Neuronal stem cell (in vitro differentiated cells): ENCODE measurements at regions not wholly inside any gene's neighbourhood (a gene's known extent, or its start where the extent isn't known, plus 50 kb on each side); places are given as distances from the start of the nearest gene placed in this dataset.

ENCODE experiments used
- DNase-seq: peaks from one replicate; pipeline ENCODE4 v3.0.0-alpha.2; 2013; ENCODE audit warnings: low spot score
- H2AFZ ChIP-seq: one replicate; pipeline ENCODE4 v1.6.1; 2013; ENCODE audit warnings: mild to moderate bottlenecking, low read length, inconsistent platforms
- H2AK5ac ChIP-seq: 2 replicates; pipeline ENCODE4 v1.6.1; 2013; ENCODE audit warnings: low read depth, mild to moderate bottlenecking, inconsistent platforms, low read length, moderate library complexity, mixed read lengths
- H2BK120ac ChIP-seq: 2 replicates; pipeline ENCODE4 v1.6.1; 2013; ENCODE audit warnings: low read depth, mild to moderate bottlenecking, inconsistent platforms, low read length, moderate library complexity, mixed read lengths
- H2BK12ac ChIP-seq: one replicate; pipeline ENCODE4 v1.6.1; 2013; ENCODE audit warnings: low read length, inconsistent platforms
- H2BK15ac ChIP-seq: 2 replicates; pipeline ENCODE4 v1.6.1; 2013; ENCODE audit warnings: mild to moderate bottlenecking, low read length, inconsistent platforms, mixed read lengths
- H2BK5ac ChIP-seq: one replicate; pipeline ENCODE4 v1.6.1; 2013; ENCODE audit warnings: inconsistent platforms, mild to moderate bottlenecking, low read length, moderate library complexity
- H3K14ac ChIP-seq: one replicate; pipeline ENCODE4 v1.6.1; 2013; ENCODE audit warnings: low read length, inconsistent platforms
- H3K18ac ChIP-seq: 2 replicates; pipeline ENCODE4 v1.6.1; 2013; ENCODE audit warnings: low read length, inconsistent platforms
- H3K23ac ChIP-seq: 2 replicates; pipeline ENCODE4 v1.6.1; 2013; ENCODE audit warnings: low read depth, mild to moderate bottlenecking, mixed read lengths, low read length, inconsistent platforms; ENCODE audit not compliant: poor library complexity
- H3K27ac ChIP-seq: replicated peaks from 3 replicates; pipeline ENCODE4 v1.5.1; 2013; ENCODE audit warnings: low read length, inconsistent platforms
- H3K27me3 ChIP-seq, 3 experiments: 2 replicates each; pipeline ENCODE4 v1.6.1; 2013; ENCODE audit warnings: low read length in 3 of 3, mild to moderate bottlenecking in 2 of 3, inconsistent platforms in 1 of 3, low read depth in 1 of 3, mixed read lengths in 1 of 3, moderate library complexity in 1 of 3; ENCODE audit not compliant: control insufficient read depth in 3 of 3, insufficient read depth in 3 of 3
- H3K36me3 ChIP-seq, 2 donors: replicated peaks in 1 of 2; 2 replicates each; pipeline ENCODE4 v1.6.1; 2013; ENCODE audit warnings: low read length in 2 of 2; ENCODE audit not compliant: control insufficient read depth in 2 of 2, insufficient read depth in 2 of 2
- H3K4ac ChIP-seq: 2 replicates; pipeline ENCODE4 v1.6.1; 2013; ENCODE audit warnings: inconsistent platforms, mild to moderate bottlenecking, low read length, moderate library complexity
- H3K4me1 ChIP-seq, 2 donors: 1 replicate in 1 of 2; 2 replicates in 1 of 2; pipeline ENCODE4 v1.6.1; 2013; ENCODE audit warnings: low read length in 2 of 2, low read depth in 1 of 2; ENCODE audit not compliant: control insufficient read depth in 2 of 2, insufficient read depth in 1 of 2
- H3K4me2 ChIP-seq: one replicate; pipeline ENCODE4 v1.6.1; 2013; ENCODE audit warnings: mild to moderate bottlenecking, low read length, inconsistent platforms; ENCODE audit not compliant: insufficient read depth, poor library complexity, severe bottlenecking
- H3K4me3 ChIP-seq, 2 donors: 2 replicates each; pipeline ENCODE4 v1.5.1; 2013; ENCODE audit warnings: low read length in 2 of 2, mild to moderate bottlenecking in 2 of 2, inconsistent platforms in 1 of 2, moderate library complexity in 1 of 2
- H3K79me1 ChIP-seq: one replicate; pipeline ENCODE4 v1.6.1; 2013; ENCODE audit warnings: low read depth, mild to moderate bottlenecking, inconsistent platforms, low read length, moderate library complexity
- H3K9ac ChIP-seq: one replicate; pipeline ENCODE4 v1.6.1; 2013; ENCODE audit warnings: mild to moderate bottlenecking, low read depth, low read length, inconsistent platforms; ENCODE audit not compliant: poor library complexity
- H3K9me3 ChIP-seq, 2 donors: replicated peaks in 1 of 2; 2 replicates each; pipeline versions ENCODE3 to v1.6.1; 2013; ENCODE audit warnings: low read length in 2 of 2, mild to moderate bottlenecking in 2 of 2, inconsistent platforms in 1 of 2, low read depth in 1 of 2, mixed read lengths in 1 of 2, moderate library complexity in 1 of 2; ENCODE audit not compliant: control insufficient read depth in 2 of 2, insufficient read depth in 1 of 2
- H4K8ac ChIP-seq: one replicate; pipeline ENCODE4 v1.6.1; 2013; ENCODE audit warnings: low read depth, mild to moderate bottlenecking, inconsistent platforms, low read length, moderate library complexity
- H4K91ac ChIP-seq: one replicate; pipeline ENCODE4 v1.6.1; 2013; ENCODE audit warnings: low read length, low read depth, mild to moderate bottlenecking, inconsistent platforms; ENCODE audit not compliant: poor library complexity
- WGBS, 2 donors: extraction: QIAGEN DNeasy Blood & Tissue Kit; methylation state at CpG; one replicate each; pipeline ENCODE4 v1.1.7; 2013; ENCODE audit warnings: missing lambda C conversion rate in 2 of 2, mixed read lengths in 1 of 2; ENCODE audit not compliant: insufficient read length in 2 of 2, insufficient replicate concordance in 1 of 2; ENCODE audit errors: extremely low coverage in 2 of 2; 5-methylcytosine and 5-hydroxymethylcytosine counted together

DNA sequence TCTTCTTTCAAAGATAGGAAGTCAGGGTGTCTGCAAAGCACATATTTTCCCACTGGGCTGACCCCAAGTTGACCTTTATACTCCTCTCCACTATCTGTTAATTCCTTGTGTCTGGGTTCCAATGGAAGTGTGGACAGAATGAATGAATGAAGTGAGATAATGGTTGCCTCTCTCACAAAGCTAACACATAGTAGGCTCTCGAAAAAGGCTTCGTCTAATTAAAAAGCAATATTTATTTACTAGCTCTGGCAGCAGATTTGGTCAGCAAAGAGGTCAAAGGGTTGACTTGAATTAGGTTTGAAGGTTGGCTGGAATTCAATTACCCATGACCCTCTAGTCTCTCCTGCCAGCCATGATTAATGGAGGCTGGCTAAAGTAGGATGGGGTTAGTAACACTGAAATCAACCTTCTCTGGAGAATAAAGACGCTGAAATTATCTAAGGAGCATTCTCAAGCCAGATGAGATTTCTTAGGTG lies 280.3 kb upstream of the KLF3 start:
- peaks cover 3 to 7% of the 10 kb centered on the region in 2 donors for H3K4me1 ChIP-seq
- no peak overlapping the region for H3K4me2 ChIP-seq
- H3K18ac ChIP-seq: no peak overlapping the region
- H3K9me3 ChIP-seq: peaks cover 0 to 2% of the 10 kb centered on the region in 2 donors
- H3K36me3 ChIP-seq: no peaks in the 10 kb centered on the region
- no peak overlapping the region for H3K4ac ChIP-seq
- DNase-seq: no peak
- H2BK12ac ChIP-seq: no peak overlapping the region
- H2BK5ac ChIP-seq: no peak overlapping the region
- H3K4me3 ChIP-seq: no peak overlapping the region
- H2BK15ac ChIP-seq: no peak overlapping the region
- H3K79me1 ChIP-seq: no peaks in the 10 kb centered on the region
- peak overlapping the region; percentile 70 for H2AFZ ChIP-seq
- H4K8ac ChIP-seq: no peak overlapping the region
- no peak overlapping the region for H2BK120ac ChIP-seq
- no peak overlapping the region for H4K91ac ChIP-seq
- H3K9ac ChIP-seq: no peak overlapping the region
- no CpG with 5 or more reads among the region's 3 CpGs for WGBS, 2 donors
- H3K27me3 ChIP-seq: no peaks in the 10 kb centered on the region
- no peak overlapping the region for H3K14ac ChIP-seq
- no peak overlapping the region for H3K27ac ChIP-seq
- H3K23ac ChIP-seq: no peak overlapping the region
- H2AK5ac ChIP-seq: no peak overlapping the region

DNA sequence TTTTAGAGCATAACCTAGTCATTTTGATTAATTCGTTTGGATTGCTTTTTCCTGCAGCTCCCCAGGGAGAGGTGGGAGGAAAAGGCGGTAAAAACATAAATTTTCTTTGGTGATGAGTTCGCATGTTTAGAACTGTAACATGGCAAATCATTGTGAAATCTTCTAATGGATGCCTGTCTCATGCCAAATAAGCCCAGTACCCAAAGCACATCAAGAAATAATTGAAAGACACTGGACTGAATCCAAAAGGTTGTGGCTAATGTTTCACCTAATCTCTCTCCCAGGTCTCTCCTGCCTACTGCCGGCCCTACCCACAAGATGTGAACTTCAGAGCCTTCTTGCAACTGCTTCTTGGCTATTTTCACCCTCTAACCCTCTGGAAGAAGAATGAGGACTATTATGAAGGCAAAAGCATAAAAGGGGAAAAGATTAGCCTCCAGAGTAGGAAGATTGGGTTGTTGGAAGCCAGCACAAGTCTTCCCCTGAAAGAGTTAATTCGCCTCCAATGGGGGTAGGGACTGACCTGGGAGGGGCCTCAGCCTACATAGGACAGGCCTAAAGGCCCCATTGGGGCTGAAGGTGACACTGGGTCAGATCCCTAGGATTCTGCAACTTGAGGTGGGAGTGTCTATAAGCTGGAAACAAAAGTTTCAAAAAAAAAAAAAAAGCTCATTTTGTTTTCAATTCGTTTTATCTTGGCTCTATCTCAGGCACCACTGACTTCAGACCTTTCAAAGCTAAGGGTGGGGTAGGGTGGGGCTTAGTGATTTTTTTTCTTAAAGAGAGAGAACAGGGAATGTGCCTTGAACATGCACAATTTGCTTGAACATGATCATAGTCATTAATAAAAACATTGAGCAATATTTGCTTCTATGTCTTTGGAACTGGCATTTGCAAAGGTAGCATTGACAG lies 278.6 kb upstream of the KLF3 start:
- Histone ChIP-seq H3K18ac (no peak overlapping the region), H3K27ac (no peak overlapping the region), H3K4me1 (peaks cover 3 to 7% of the 10 kb centered on the region in 2 donors), H2BK12ac (no peak overlapping the region), H3K79me1 (no peaks in the 10 kb centered on the region), H3K14ac (no peak overlapping the region), H3K9me3 (peaks cover 2 to 9% of the 10 kb centered on the region in 2 donors), H4K91ac (no peak overlapping the region), H3K4me3 (no peak overlapping the region), H4K8ac (no peak overlapping the region), H2AFZ (no peak overlapping the region), H3K4ac (no peak overlapping the region), H2BK120ac (no peak overlapping the region), H2BK5ac (no peak overlapping the region), H3K4me2 (no peak overlapping the region), H3K27me3 (no peaks in the 10 kb centered on the region), H3K9ac (no peak overlapping the region), H2AK5ac (no peak overlapping the region), H2BK15ac (no peak overlapping the region), H3K36me3 (no peaks in the 10 kb centered on the region), H3K23ac (no peak overlapping the region)
- DNase-seq: no peak
- no CpG with 5 or more reads among the region's 6 CpGs for WGBS, 2 donors

DNA sequence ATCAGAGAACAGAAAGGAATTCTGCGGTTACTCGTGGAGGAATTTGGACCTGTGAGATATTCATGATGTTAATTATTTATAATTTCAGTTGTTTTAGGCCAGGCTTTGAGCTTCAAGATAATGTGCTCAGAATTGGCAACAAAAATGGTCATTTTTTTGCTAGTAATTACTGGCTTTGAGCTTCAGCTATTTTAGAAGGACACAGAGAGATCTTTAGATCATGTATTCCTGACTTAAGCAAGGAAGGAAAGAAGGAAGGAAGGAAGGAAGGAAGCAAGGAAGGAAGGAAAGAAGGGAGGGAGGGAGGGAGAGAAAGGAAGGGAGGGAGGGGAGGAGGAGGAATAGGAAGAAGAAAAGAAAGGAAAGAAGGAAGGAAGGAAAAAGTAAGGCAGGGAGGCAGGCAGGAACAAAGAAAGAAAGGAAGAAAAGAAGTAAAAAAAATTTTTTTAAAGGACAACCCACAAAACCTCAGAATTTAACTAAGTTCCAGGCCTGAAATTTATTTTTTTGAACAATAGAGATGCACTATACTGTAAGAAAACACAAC lies 277.9 kb upstream of the KLF3 start:
- H3K18ac ChIP-seq: no peak overlapping the region
- DNase-seq: no peak
- peaks cover 2 to 9% of the 10 kb centered on the region in 2 donors for H3K9me3 ChIP-seq
- H2BK5ac ChIP-seq: no peak overlapping the region
- no peak overlapping the region for H2AK5ac ChIP-seq
- H2BK120ac ChIP-seq: no peak overlapping the region
- no peak overlapping the region for H4K8ac ChIP-seq
- H3K27ac ChIP-seq: no peak overlapping the region
- no peak overlapping the region for H3K9ac ChIP-seq
- no peak overlapping the region for H3K4ac ChIP-seq
- WGBS, 2 donors: no CpG with 5 or more reads among the region's 2 CpGs
- no peak overlapping the region for H3K4me3 ChIP-seq
- H4K91ac ChIP-seq: no peak overlapping the region
- H3K4me2 ChIP-seq: no peak overlapping the region
- no peak overlapping the region for H3K14ac ChIP-seq
- H2BK12ac ChIP-seq: no peak overlapping the region
- no peaks in the 10 kb centered on the region for H3K27me3 ChIP-seq
- no peak overlapping the region for H2AFZ ChIP-seq
- H3K79me1 ChIP-seq: no peaks in the 10 kb centered on the region
- peaks cover 3 to 7% of the 10 kb centered on the region in 2 donors for H3K4me1 ChIP-seq
- no peaks in the 10 kb centered on the region for H3K36me3 ChIP-seq
- no peak overlapping the region for H2BK15ac ChIP-seq
- H3K23ac ChIP-seq: no peak overlapping the region

GRCh38 chr4:38386654-38387188 lies 277.3 kb upstream of the KLF3 start:
- H2BK5ac ChIP-seq: no peak overlapping the region
- no peak overlapping the region for H3K4me3 ChIP-seq
- no peak overlapping the region for H2AFZ ChIP-seq
- no peak overlapping the region for H3K4ac ChIP-seq
- no peak overlapping the region for H3K23ac ChIP-seq
- no CpG with 5 or more reads among the region's 2 CpGs for WGBS, 2 donors
- H4K8ac ChIP-seq: no peak overlapping the region
- H3K27ac ChIP-seq: no peak overlapping the region
- no peak overlapping the region for H3K9ac ChIP-seq
- no peak for DNase-seq
- no peak overlapping the region for H2BK120ac ChIP-seq
- no peak overlapping the region for H3K14ac ChIP-seq
- H2BK15ac ChIP-seq: no peak overlapping the region
- H3K36me3 ChIP-seq: no peaks in the 10 kb centered on the region
- H3K4me2 ChIP-seq: no peak overlapping the region
- H3K79me1 ChIP-seq: no peaks in the 10 kb centered on the region
- H3K18ac ChIP-seq: no peak overlapping the region
- H2AK5ac ChIP-seq: no peak overlapping the region
- H3K4me1 ChIP-seq: peaks cover 3 to 7% of the 10 kb centered on the region in 2 donors
- H3K9me3 ChIP-seq: peaks cover 2 to 11% of the 10 kb centered on the region in 2 donors
- no peaks in the 10 kb centered on the region for H3K27me3 ChIP-seq
- H2BK12ac ChIP-seq: no peak overlapping the region
- H4K91ac ChIP-seq: no peak overlapping the region
